GM06990 (cell line): ENCODE measurements at regions not wholly inside any gene's neighbourhood (a gene's known extent, or its start where the extent isn't known, plus 50 kb on each side); places are given as distances from the start of the nearest gene placed in this dataset.

Experiments
- DNase-seq: peaks from one replicate; pipeline ENCODE4 v3.0.0-alpha.2; 2011; ENCODE audit not compliant: insufficient read length; ENCODE audit errors: extremely low read depth
- H3K27me3 ChIP-seq: replicated peaks from 2 replicates; pipeline ENCODE4 v1.6.0; 2011; ENCODE audit warnings: low read length; ENCODE audit not compliant: control insufficient read depth, insufficient read depth
- H3K36me3 ChIP-seq: 2 replicates; pipeline ENCODE4 v1.5.1; 2011; ENCODE audit warnings: low read length; ENCODE audit not compliant: control insufficient read depth, insufficient read depth
- H3K4me3 ChIP-seq: replicated peaks from 2 replicates; pipeline ENCODE4 v1.5.1; 2011; ENCODE audit warnings: low read depth, mild to moderate bottlenecking, control low read depth, low read length
- CTCF ChIP-seq: IDR thresholded peaks from 2 replicates; pipeline ENCODE4 v1.5.1; 2011; ENCODE audit warnings: low read length, control low read depth, mild to moderate bottlenecking, inconsistent platforms; ENCODE audit not compliant: insufficient read depth, poor library complexity, severe bottlenecking

GRCh38 chr2:221073326-221074049 is 498.6 kb downstream of the EPHA4 start:
- no peak for TF ChIP-seq CTCF
- H3K36me3 ChIP-seq, result no peaks in the 10 kb centered on the region
- no peak overlapping the region for H3K4me3 ChIP-seq
- H3K27me3 ChIP-seq, result no peaks in the 10 kb centered on the region
- no peak for DNase-seq

- Histone ChIP-seq H3K4me3 (no peak overlapping the region), H3K27me3 (no peaks in the 10 kb centered on the region), H3K36me3 (no peaks in the 10 kb centered on the region)
- no peak for TF ChIP-seq CTCF
- DNase-seq, result no peak
Measured at GRCh38 chr2:221074238-221074637, 497.9 kb downstream of the EPHA4 start.

- no peak for TF ChIP-seq CTCF
- DNase-seq, result no peak
Measured at GRCh38 chr2:221075203-221075602, 496.9 kb downstream of the EPHA4 start.

GRCh38 chr2:221077251-221077650 is 494.9 kb downstream of the EPHA4 start:
- Histone ChIP-seq H3K4me3 (no peak overlapping the region), H3K36me3 (no peaks in the 10 kb centered on the region), H3K27me3 (no peaks in the 10 kb centered on the region)
- no peak for DNase-seq
- TF ChIP-seq CTCF, result no peak

More at GRCh38 chr2:221075203-221075602, 496.9 kb downstream of the EPHA4 start:
- no peaks in the 10 kb centered on the region for H3K27me3 ChIP-seq
- no peak overlapping the region for H3K4me3 ChIP-seq
- H3K36me3 ChIP-seq, result no peaks in the 10 kb centered on the region

- TF ChIP-seq CTCF, result no peak
- DNase-seq, result no peak
- Histone ChIP-seq H3K36me3 (no peaks in the 10 kb centered on the region), H3K4me3 (no peak overlapping the region), H3K27me3 (no peaks in the 10 kb centered on the region)
Measured at GRCh38 chr2:221077799-221078198, 494.3 kb downstream of the EPHA4 start.

- DNase-seq, result no peak
- no peaks in the 10 kb centered on the region for H3K27me3 ChIP-seq
- no peak for TF ChIP-seq CTCF
- H3K4me3 ChIP-seq, result no peak overlapping the region
- no peaks in the 10 kb centered on the region for H3K36me3 ChIP-seq
Measured at GRCh38 chr2:221085341-221085900, 486.7 kb downstream of the EPHA4 start.
